ENCODE measurements at regions not wholly inside any gene's neighbourhood (a gene's known extent, or its start where the extent isn't known, plus 50 kb on each side); places are given as distances from the start of the nearest gene placed in this dataset.

DNA sequence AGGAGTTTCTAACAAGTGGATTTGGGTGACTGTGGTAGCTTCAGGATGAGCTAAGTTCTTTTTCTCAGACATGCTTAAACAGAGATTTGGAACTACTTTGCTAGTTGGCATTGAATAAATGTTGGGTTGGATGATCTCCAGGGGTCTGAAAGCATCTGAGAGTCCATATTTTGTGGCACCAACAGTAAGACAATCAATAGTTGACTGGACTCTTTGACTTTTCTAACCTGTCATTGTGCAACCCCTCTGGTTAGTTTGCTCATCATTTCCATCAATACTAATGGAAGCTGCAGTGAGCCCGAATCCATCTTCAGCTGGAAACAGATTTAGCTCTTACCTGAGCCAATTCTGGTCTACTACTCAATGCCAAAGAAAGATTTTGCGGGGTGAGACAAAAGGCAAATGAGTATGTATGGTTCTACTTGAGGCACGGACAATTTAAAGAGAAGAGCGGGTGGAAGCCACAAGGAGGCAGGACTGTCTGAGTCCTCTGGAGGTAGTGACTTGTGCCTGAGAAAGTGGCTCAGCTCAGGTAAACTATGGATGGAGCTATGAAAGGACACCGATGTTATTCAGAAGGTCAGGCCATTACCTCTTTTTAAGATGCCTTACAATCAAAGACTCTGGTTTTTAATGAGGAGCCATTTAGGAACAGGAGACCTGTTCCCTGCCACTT is 118.7 kb downstream of the MID1IP1 start:
- dilution Hi-C loops (cut with HindIII; ENCODE audit: low sequenced_read_pairs, unreplicated experiment) (no loop called here), intact Hi-C loops (cut with micrococcal nuclease) (no loop called here), in situ Hi-C loops (cut with MboI; ENCODE audit: low sequenced_read_pairs) (no loop called here)
- no peak overlapping the region for H2BK120ac ChIP-seq (ENCODE audit: low read depth, low read length)
- DNase-seq: no peak
- H3K14ac ChIP-seq (replicated peaks; ENCODE audit: low read depth, low read length): no peak overlapping the region
- no peak overlapping the region for H3K9ac ChIP-seq (ENCODE audit: low read depth, low read length)
- H3K56ac ChIP-seq (ENCODE audit: extremely low read depth, insufficient read depth, low read length): no peak overlapping the region
- H3K36me3 ChIP-seq (ENCODE audit: control insufficient read depth, insufficient read depth, low read length): no peaks in the 10 kb centered on the region
- no peaks in the 10 kb centered on the region for H3K9me3 ChIP-seq (ENCODE audit: control insufficient read depth, insufficient read depth, low read length)
- TF ChIP-seq POLR2A (IDR thresholded peaks at IDR 0.05; ENCODE audit: low read depth, low read length) (no peak), BHLHE40 (IDR thresholded peaks at IDR 0.05; ENCODE audit: low read depth, low read length) (no peak), CTCF (conservative IDR thresholded peaks at IDR 0.05; ENCODE audit: low read depth, low read length) (no peak), SMC3 (IDR thresholded peaks at IDR 0.05; ENCODE audit: low read depth, low read length) (no peak), MAZ (IDR thresholded peaks at IDR 0.05; ENCODE audit: borderline replicate concordance, low read depth, low read length) (no peak), RCOR1 (IDR thresholded peaks at IDR 0.05; ENCODE audit: insufficient replicate concordance, low read length) (no peak), FOS (IDR thresholded peaks at IDR 0.05; ENCODE audit: low read depth, low read length) (no peak), MXI1 (IDR thresholded peaks at IDR 0.05; ENCODE audit: borderline replicate concordance, low read depth, low read length) (no peak), MAFK (IDR thresholded peaks at IDR 0.05; ENCODE audit: low read depth, low read length) (no peak), RAD21 (IDR thresholded peaks at IDR 0.05; ENCODE audit: low read length) (no peak), RFX5 (IDR thresholded peaks at IDR 0.05; ENCODE audit: low read depth, low read length) (no peak), CHD1 (IDR thresholded peaks at IDR 0.05; ENCODE audit: low read depth, low read length) (no peak), NFE2L2 (IDR thresholded peaks at IDR 0.05; ENCODE audit: low read depth, low read length) (no peak), CEBPB (IDR thresholded peaks at IDR 0.05; ENCODE audit: low read depth, low read length) (no peak)
- TF ChIP-seq, protein P1, sequence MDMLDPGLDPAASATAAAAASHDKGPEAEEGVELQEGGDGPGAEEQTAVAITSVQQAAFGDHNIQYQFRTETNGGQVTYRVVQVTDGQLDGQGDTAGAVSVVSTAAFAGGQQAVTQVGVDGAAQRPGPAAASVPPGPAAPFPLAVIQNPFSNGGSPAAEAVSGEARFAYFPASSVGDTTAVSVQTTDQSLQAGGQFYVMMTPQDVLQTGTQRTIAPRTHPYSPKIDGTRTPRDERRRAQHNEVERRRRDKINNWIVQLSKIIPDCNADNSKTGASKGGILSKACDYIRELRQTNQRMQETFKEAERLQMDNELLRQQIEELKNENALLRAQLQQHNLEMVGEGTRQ (IDR thresholded peaks at IDR 0.05; ENCODE audit: low read depth, low read length): no peak
- TF ChIP-seq, protein P2, sequence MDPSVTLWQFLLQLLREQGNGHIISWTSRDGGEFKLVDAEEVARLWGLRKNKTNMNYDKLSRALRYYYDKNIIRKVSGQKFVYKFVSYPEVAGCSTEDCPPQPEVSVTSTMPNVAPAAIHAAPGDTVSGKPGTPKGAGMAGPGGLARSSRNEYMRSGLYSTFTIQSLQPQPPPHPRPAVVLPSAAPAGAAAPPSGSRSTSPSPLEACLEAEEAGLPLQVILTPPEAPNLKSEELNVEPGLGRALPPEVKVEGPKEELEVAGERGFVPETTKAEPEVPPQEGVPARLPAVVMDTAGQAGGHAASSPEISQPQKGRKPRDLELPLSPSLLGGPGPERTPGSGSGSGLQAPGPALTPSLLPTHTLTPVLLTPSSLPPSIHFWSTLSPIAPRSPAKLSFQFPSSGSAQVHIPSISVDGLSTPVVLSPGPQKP (IDR thresholded peaks at IDR 0.05; ENCODE audit: borderline replicate concordance, low read depth, low read length): no peak
- ATAC-seq (ENCODE audit: low read depth): no peak
- peaks cover 13% of the 10 kb centered on the region for H3K27me3 ChIP-seq (ENCODE audit: control insufficient read depth, insufficient read depth, low read length)
- H4K20me1 ChIP-seq (ENCODE audit: insufficient read depth, low read length): no peaks in the 10 kb centered on the region
- H3K4me3 ChIP-seq (ENCODE audit: insufficient read depth, low read depth, low read length): no peak overlapping the region
- no peak overlapping the region for H2AK9ac ChIP-seq (replicated peaks; ENCODE audit: low read depth, low read length, poor library complexity)
- no peaks in the 10 kb centered on the region for H3K9me1 ChIP-seq (ENCODE audit: insufficient read depth, low read length)
- H2BK20ac ChIP-seq (ENCODE audit: low read depth, low read length): no peak overlapping the region
- H3K27ac ChIP-seq (ENCODE audit: insufficient read depth, low read length): no peak overlapping the region
- no peak overlapping the region for H2BK5ac ChIP-seq (ENCODE audit: low read depth, low read length, poor library complexity, severe bottlenecking)
- no peak overlapping the region for H2AFZ ChIP-seq (replicated peaks; ENCODE audit: low read length, poor library complexity)
- WGBS, 2 experiments (ENCODE audit: extremely low coverage in 2 of 2, insufficient read length in 1 of 2): 73% methylated on average over 2 of the region's 5 CpGs; no CpG with 5 or more reads in 1 of the 2 experiments
- no peak overlapping the region for H3K18ac ChIP-seq (ENCODE audit: low read depth, low read length)
- no peaks in the 10 kb centered on the region for H3K4me1 ChIP-seq (ENCODE audit: control insufficient read depth, insufficient read depth, low read length)
- no peak overlapping the region for H4K91ac ChIP-seq (ENCODE audit: insufficient read depth, low read depth, low read length)
- no peak overlapping the region for H2BK15ac ChIP-seq (ENCODE audit: low read depth, low read length)
- CTCF ChIA-PET: no interaction called here
- H4K8ac ChIP-seq (ENCODE audit: low read depth in 2 of 2, low read length in 2 of 2): no peak overlapping the region
- H2AK5ac ChIP-seq (ENCODE audit: low read depth, low read length): no peak overlapping the region
- H3K79me1 ChIP-seq (ENCODE audit: low read depth in 1 of 2, low read length in 2 of 2): no peaks in the 10 kb centered on the region
- no peak overlapping the region for H3K4ac ChIP-seq (ENCODE audit: low read depth, low read length)
- POLR2A ChIA-PET (ENCODE audit: unreplicated experiment): no interaction called here
- no peak overlapping the region for H3K4me2 ChIP-seq (ENCODE audit: low read depth, low read length)
- H4K5ac ChIP-seq (ENCODE audit: low read depth, low read length): no peak overlapping the region
- BruUV-seq (replicated peaks): no TSS peak
- H3K23ac ChIP-seq (ENCODE audit: low read depth, low read length): no peak overlapping the region

Measured in IMR-90 (cell line).